ENCODE measurements at regions not wholly inside any gene's neighbourhood (a gene's known extent, or its start where the extent isn't known, plus 50 kb on each side); places are given as distances from the start of the nearest gene placed in this dataset.

DNA sequence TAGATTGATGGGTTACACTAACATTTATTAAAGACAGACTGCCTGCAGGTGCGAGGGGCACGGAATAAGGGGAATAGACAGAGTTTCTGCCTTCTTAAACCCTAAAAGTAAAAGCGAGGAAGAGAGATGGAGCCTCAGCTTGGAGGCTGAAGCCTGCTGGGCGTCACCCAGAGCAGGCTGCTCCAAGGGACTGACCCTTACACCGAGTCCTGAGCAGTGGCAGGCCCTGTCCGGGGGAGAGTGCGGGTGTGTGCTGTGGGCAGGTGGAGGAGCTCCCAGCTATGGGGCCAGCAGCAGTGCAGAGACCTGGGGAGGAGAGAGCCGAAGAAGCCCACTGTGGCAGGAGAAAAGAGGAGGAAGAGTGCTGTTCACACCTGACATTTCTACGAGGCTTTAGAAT, 86.4 kb downstream of the SOX1 start:
- TF ChIP-seq, protein P1, sequence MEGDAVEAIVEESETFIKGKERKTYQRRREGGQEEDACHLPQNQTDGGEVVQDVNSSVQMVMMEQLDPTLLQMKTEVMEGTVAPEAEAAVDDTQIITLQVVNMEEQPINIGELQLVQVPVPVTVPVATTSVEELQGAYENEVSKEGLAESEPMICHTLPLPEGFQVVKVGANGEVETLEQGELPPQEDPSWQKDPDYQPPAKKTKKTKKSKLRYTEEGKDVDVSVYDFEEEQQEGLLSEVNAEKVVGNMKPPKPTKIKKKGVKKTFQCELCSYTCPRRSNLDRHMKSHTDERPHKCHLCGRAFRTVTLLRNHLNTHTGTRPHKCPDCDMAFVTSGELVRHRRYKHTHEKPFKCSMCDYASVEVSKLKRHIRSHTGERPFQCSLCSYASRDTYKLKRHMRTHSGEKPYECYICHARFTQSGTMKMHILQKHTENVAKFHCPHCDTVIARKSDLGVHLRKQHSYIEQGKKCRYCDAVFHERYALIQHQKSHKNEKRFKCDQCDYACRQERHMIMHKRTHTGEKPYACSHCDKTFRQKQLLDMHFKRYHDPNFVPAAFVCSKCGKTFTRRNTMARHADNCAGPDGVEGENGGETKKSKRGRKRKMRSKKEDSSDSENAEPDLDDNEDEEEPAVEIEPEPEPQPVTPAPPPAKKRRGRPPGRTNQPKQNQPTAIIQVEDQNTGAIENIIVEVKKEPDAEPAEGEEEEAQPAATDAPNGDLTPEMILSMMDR (IDR thresholded peaks at IDR 0.05; ENCODE audit: insufficient read depth, low read depth, low read length) = no peak
- no peak for TF ChIP-seq EZH2 (IDR thresholded peaks at IDR 0.05; ENCODE audit: insufficient read depth, low read length)

Data from astrocyte (in vitro differentiated cells and primary cell).